GM12878 (cell line): ENCODE measurements at regions not wholly inside any gene's neighbourhood (a gene's known extent, or its start where the extent isn't known, plus 50 kb on each side); places are given as distances from the start of the nearest gene placed in this dataset.

Experiments used
- BHLHE40 ChIP-seq, 2 experiments: fragments of 450-650 bp in 1 of 2; IDR thresholded peaks; 2 replicates each; pipeline ENCODE4 v1.6.1; 2011 to 2017; ENCODE audit warnings: low read depth in 2 of 2, borderline replicate concordance in 1 of 2, improper control_type of control experiment in 1 of 2, low read length in 1 of 2, mild to moderate bottlenecking in 1 of 2
- CBFB ChIP-seq: IDR thresholded peaks from 2 replicates; pipeline ENCODE4 v1.6.1; 2016; ENCODE audit warnings: antibody characterized with exemption, low read depth
- CHD2 ChIP-seq: IDR thresholded peaks from 2 replicates; pipeline ENCODE4 v1.6.1; 2011; ENCODE audit warnings: low read depth, low read length, improper control_type of control experiment, borderline replicate concordance
- CHD4 ChIP-seq: fragments of 200-600 bp; sonication (generic); IDR thresholded peaks from 2 replicates; pipeline ENCODE4 v1.6.1; 2016; ENCODE audit warnings: mild to moderate bottlenecking
- CTCF ChIP-seq, 3 experiments: IDR thresholded peaks in 2 of 3; conservative IDR thresholded peaks in 1 of 3; 2 replicates each; pipeline ENCODE4 v1.5.1; 2011; ENCODE audit warnings: low read depth in 3 of 3, low read length in 3 of 3, mild to moderate bottlenecking in 3 of 3, control low read depth in 2 of 3, moderate library complexity in 2 of 3, inconsistent platforms in 1 of 3, mixed read lengths in 1 of 3; ENCODE audit not compliant: control insufficient read depth in 2 of 3, insufficient read depth in 1 of 3; ENCODE audit errors: extremely low read depth in 1 of 3
- ELK1 ChIP-seq: IDR thresholded peaks from 2 replicates; pipeline ENCODE4 v1.6.1; 2012; ENCODE audit warnings: low read depth, low read length, improper control_type of control experiment
- JUND ChIP-seq: IDR thresholded peaks from 2 replicates; pipeline ENCODE4 v1.6.1; 2012; ENCODE audit warnings: low read depth, mild to moderate bottlenecking, low read length, improper control_type of control experiment, moderate library complexity
- MEF2B ChIP-seq: fragments of 450-650 bp; IDR thresholded peaks from 2 replicates; pipeline ENCODE4 v1.6.1; 2018; ENCODE audit warnings: mild to moderate bottlenecking, moderate library complexity; ENCODE audit not compliant: partially characterized antibody, poor library complexity, severe bottlenecking
- MYC ChIP-seq: IDR thresholded peaks from 2 replicates; pipeline ENCODE4 v1.6.1; 2011; ENCODE audit warnings: mild to moderate bottlenecking, low read length, moderate library complexity, inconsistent platforms; ENCODE audit not compliant: insufficient read depth, insufficient replicate concordance, insufficient read length, severe bottlenecking
- NFIC ChIP-seq: IDR thresholded peaks from 2 replicates; pipeline ENCODE4 v1.6.1; 2012; ENCODE audit warnings: low read depth, mild to moderate bottlenecking, inconsistent platforms, low read length, moderate library complexity
- RAD21 ChIP-seq: IDR thresholded peaks from 2 replicates; pipeline ENCODE4 v1.6.1; 2011; ENCODE audit warnings: mild to moderate bottlenecking, low read depth, low read length, moderate library complexity; ENCODE audit not compliant: insufficient read depth
- RELA ChIP-seq: fragments of 450-650 bp; IDR thresholded peaks from 2 replicates; pipeline ENCODE4 v1.8.0; 2014; ENCODE audit warnings: borderline replicate concordance; ENCODE audit not compliant: partially characterized antibody
- TF ChIP-seq, protein P1 (sequence below): fragments of 450-650 bp; formaldehyde crosslinking; IDR thresholded peaks from 2 replicates; pipeline ENCODE4 v1.4.0; 2020; ENCODE audit warnings: mild to moderate bottlenecking, moderate library complexity

GRCh38 chr3:40631341-40631995, 106.7 kb downstream of the ZNF621 start:
- TF ChIP-seq RAD21 (no peak), MEF2B (no peak), ELK1 (no peak), BHLHE40 (IDR thresholded peaks at IDR 0.05; ENCODE audit: borderline replicate concordance in 1 of 2, low read depth in 2 of 2, low read length in 1 of 2) (no peak), MYC (no peak), CTCF (IDR thresholded peaks at IDR 0.05 in 2 of 3, conservative IDR thresholded peaks at IDR 0.05 in 1 of 3; ENCODE audit: control insufficient read depth in 2 of 3, extremely low read depth in 1 of 3, insufficient read depth in 1 of 3, low read depth in 3 of 3, low read length in 3 of 3) (no peak), CHD2 (no peak), CBFB (no peak), JUND (no peak), CHD4 (no peak), RELA (no peak), NFIC (no peak)
- TF ChIP-seq, protein P1, sequence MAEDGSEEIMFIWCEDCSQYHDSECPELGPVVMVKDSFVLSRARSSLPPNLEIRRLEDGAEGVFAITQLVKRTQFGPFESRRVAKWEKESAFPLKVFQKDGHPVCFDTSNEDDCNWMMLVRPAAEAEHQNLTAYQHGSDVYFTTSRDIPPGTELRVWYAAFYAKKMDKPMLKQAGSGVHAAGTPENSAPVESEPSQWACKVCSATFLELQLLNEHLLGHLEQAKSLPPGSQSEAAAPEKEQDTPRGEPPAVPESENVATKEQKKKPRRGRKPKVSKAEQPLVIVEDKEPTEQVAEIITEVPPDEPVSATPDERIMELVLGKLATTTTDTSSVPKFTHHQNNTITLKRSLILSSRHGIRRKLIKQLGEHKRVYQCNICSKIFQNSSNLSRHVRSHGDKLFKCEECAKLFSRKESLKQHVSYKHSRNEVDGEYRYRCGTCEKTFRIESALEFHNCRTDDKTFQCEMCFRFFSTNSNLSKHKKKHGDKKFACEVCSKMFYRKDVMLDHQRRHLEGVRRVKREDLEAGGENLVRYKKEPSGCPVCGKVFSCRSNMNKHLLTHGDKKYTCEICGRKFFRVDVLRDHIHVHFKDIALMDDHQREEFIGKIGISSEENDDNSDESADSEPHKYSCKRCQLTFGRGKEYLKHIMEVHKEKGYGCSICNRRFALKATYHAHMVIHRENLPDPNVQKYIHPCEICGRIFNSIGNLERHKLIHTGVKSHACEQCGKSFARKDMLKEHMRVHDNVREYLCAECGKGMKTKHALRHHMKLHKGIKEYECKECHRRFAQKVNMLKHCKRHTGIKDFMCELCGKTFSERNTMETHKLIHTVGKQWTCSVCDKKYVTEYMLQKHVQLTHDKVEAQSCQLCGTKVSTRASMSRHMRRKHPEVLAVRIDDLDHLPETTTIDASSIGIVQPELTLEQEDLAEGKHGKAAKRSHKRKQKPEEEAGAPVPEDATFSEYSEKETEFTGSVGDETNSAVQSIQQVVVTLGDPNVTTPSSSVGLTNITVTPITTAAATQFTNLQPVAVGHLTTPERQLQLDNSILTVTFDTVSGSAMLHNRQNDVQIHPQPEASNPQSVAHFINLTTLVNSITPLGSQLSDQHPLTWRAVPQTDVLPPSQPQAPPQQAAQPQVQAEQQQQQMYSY (CRISPR knock-in tag) = no peak
